ENCODE measurements at regions not wholly inside any gene's neighbourhood (a gene's known extent, or its start where the extent isn't known, plus 50 kb on each side); places are given as distances from the start of the nearest gene placed in this dataset.

DNA sequence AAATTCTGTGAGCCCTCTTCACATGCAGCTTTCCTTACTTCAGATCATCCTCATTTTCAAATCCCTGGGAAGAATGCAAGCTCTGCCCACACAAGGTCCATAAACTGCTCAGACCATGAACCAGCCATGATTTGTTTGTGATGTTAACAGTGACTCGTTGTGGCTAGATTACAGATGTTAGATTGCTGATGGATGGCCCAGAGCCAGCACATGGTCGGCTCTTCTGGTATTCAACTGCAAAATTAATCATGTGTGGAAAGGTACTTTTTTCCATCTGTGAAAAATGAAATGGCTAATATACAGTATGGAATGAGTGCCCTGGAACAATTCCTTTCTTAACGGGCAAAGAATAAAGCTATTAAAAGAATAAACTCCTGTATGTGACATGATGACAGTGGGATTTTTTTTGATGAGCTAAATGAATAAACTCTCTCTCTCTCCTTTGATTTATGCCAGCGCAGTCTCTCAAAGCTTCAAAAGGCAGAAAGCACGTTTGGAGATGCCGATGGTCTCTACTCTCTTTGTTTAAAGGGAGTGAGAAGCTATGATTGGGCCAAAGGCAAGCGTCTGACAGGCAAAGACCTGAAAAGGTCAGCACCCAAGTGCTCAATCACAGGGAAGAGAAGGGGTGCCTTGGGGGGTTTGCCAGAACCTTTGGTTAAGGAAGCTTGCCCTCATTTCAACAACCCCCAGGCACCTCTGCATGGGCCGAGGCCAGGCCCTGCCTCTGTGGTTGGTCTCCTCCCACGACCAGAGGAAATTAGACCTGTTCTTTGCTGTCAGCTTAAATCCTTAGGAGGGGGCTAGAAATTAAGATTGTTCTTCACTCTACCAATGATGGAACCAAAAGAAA is 444.0 kb upstream of the NFE2L3 start:
- TF ChIP-seq POLR2A (IDR thresholded peaks at IDR 0.05) (no peak), CTCF (IDR thresholded peaks at IDR 0.05) (no peak), EP300 (IDR thresholded peaks at IDR 0.05) (no peak)
